ENCODE measurements at regions not wholly inside any gene's neighbourhood (a gene's known extent, or its start where the extent isn't known, plus 50 kb on each side); places are given as distances from the start of the nearest gene placed in this dataset.

DNA sequence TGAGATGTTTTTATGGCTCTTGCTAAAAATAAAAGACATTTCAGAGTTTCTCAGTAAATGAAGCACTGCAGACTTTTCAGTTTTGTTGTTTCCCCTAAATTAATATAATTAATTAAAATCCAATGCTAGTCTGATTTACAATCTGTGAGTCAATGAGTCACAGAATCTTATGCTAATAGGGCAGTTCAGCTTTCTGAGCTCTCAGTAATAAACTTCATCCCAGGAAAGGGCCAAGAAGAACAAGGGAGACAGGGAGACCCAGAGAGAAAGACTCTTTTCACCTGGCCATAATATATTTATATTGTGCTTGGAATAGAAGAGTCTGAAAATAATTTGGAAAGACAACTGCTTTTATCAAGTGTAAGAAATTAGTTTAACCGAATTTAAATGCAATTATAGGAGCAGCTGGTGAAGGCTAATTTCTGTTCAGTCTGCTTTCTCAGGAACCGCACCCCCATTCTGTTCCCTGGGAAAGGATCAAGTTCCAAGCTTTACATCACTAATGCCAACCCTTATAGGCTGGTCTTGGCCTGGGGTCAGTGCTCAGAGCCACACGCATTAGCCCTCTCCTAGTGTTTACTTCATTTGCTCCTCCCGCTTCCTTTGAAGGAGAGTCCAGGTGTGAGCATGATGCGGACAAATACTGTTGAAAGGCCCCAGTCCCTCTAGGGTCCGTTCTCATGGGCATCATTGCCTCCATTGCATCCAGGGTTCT lies 145.6 kb downstream of the ZBTB18 start:
- no peak for DNase-seq (ENCODE audit: low spot score)

GRCh38 chr1:244197851-244198375 lies 146.8 kb downstream of the ZBTB18 start:
- DNase-seq (ENCODE audit: low spot score): no peak

DNA sequence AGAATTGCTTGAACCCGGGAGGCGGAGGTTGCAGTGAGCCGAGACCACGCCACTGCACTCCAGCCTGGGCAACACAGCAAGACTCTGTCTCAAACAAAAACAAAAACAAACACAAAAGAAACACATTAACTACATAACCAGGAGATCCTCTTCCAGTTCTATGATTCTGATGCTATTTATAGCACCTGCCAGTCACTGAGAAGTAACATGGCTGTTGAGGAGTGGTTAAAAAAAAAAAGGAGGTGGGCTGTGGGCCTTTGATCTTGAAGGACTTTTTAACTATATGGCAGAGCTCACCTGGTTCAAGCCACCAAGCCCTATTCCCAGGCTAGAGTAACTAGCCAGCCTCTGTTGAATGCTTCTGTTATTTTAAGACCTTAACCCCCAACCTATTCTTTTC lies 148.8 kb downstream of the ZBTB18 start:
- no peak for DNase-seq (ENCODE audit: low spot score)

DNA sequence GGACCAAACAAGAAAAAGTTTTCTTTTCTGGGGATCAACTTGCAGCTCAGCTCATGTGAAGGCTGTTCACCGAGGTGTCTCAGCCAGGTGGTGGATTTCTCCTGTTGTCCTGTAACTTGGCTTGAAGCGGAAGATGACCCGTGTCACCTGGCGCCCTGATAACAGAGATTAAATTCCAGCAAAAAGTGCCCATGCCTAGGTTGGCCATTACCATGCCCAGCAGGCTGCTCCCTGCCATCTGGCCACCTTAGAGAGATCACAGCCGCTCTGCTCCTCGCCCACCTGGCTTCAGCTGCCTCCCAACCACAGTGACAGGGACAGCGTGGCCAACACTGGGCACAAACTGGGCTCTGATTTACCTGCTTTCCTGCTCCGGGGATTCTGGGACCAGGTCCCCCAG lies 149.5 kb downstream of the ZBTB18 start:
- DNase-seq (ENCODE audit: low spot score): peak; percentile 98

- DNase-seq (ENCODE audit: low spot score): no peak
Observed at GRCh38 chr1:244201750-244202149, 150.7 kb downstream of the ZBTB18 start.

DNA sequence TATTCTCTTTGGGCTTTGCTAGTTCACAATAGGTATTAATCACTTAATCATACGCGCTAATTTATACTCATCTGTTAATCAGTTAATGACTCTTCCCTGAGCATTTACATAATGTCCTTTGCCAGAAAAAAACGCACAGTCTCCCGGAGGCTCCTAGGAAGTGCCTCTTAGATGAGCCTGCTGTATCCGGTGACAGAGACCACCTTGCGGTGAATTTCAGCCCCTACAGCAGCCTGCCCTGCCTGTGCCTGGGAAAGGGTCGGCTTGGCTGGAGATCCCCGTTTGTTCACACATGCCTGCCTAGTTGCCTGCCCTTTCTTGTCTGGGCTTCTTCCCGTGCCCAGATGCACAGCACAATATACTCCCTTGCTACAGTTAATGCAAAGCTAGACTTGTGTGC lies 152.9 kb downstream of the ZBTB18 start:
- DNase-seq (ENCODE audit: low spot score): no peak

- DNase-seq (ENCODE audit: low spot score): no peak
Observed at GRCh38 chr1:244205171-244205570, 154.1 kb downstream of the ZBTB18 start.

DNA sequence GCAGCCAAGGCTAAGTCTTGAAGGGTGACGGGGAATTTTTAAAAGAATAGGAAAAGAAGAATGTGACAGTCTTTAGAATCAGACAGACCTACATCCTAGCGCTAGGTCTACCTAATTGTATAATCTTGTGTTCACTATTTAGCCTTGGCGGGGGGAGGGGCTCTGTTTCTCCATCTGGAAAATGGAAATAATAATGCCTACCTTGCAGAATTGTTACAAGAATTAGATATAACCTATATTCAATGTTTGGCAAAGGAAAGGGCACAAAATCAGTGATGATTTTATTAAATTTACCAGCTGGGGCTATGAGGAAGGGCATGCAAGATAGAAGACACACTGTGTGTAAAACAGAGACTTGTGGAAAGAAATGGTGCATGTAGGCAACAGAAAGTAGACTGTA lies 154.8 kb downstream of the ZBTB18 start:
- no peak for DNase-seq (ENCODE audit: low spot score)

DNA sequence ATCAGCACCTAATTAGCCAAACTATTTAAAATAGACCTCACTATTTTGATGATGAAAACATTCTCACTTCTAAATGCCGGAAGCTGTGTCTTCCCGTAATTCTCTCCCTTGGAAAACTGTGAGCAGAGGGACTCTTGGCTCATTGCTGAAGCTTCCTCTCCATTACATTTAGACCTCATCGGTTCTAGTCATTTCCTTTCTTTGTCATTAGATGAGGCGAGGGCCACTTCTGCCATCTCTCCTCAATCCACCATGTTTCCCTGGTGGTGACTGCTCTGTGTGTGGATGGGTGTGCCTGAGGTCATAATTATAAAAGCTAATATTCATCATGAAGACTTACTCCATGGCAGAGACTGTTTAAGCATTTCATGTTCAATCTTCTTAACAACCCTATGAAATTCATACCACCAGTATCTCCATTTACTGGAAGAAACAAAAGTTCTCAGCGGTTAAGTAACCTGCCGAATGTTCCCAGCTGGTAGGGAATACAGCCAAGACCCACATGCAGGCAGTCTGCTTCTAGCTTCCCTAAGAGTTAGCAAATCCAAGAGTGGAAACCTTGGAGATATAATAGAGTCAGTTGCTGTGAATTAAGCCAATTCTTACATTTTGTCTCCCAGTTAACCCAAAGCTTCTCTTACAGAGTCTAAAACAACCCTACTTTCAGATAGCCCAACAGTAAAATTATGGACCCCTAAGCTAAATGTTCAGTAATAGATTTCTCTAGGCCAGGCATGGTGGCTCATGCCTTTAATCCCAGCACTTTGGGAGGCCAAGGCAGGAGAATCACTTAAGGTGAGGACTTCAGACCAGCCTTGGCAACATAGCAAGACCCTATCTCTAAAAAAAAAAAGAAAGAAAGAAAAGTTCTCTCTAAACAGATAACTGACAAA lies 156.2 kb downstream of the ZBTB18 start:
- DNase-seq (ENCODE audit: low spot score): peak; percentile 80

GRCh38 chr1:244207935-244208244 lies 156.8 kb downstream of the ZBTB18 start:
- DNase-seq (ENCODE audit: low spot score): no peak

DNA sequence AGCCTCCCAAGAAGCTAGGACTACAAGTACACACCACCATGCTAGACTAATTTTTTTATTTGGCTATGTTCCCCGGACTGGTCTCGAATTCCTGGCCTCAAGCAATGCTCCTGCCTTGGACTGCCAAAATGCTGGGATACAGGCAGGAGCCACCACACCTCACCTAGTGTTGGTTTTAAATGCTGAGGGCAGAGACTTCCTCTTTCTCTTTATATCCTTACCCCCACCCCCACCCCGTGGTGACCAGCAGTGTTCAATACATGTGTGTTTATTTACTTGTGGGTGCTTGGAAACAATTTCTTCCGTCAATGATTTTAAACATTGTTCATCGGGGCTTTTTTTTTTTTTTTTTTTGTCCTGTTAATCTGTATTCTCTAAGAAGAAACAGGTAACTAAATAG lies 158.9 kb downstream of the ZBTB18 start:
- DNase-seq (ENCODE audit: low spot score): no peak

GRCh38 chr1:244210884-244211558 lies 159.9 kb downstream of the ZBTB18 start:
- DNase-seq (ENCODE audit: low spot score): peak; percentile 29

- no peak for DNase-seq (ENCODE audit: low spot score)
Observed at GRCh38 chr1:244211559-244211944, 160.5 kb downstream of the ZBTB18 start.

DNA sequence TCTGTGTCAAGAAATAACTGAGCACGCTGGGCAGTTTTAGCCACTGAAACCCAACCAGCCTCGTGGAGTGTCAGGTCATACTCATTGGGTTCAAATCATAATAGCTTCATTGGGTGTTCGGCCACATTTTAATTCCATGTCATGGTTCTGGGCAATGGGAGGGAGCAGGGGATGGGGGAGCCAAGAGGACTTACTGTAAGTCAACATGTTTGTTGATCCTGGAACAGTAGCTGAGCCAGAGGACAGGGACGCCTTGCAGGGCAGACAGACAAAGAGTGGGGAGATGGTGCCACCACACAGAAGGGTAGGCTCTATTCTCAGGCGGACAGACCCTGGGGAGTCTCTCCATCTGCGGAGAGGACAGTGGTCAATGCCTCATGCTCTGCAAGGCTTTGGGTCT lies 161.1 kb downstream of the ZBTB18 start:
- no peak for DNase-seq (ENCODE audit: low spot score)

- no peak for DNase-seq (ENCODE audit: low spot score)
Observed at GRCh38 chr1:244212797-244213475, 161.9 kb downstream of the ZBTB18 start.

- no peak for DNase-seq (ENCODE audit: low spot score)
Observed at GRCh38 chr1:244214009-244214967, 163.2 kb downstream of the ZBTB18 start.

DNA sequence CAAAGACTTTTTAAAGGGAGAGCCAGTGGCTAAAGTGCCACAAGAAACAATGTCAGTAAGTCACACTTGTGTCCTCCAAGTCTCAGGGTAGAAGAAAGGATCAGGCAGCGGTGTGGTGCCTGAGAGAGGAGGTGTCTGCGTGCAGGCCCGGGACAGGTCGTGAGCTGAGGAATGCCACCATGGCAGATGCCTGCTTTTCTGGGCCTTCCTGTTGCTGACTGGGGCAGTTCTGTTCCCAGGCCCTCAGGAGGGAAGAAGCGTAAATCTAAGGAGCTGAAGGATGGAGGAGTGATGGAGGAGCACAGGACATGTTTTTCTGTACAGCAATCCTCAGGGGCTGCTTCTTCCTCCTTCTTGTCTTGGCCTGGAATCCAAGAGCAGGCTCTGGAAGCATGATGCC lies 165.8 kb downstream of the ZBTB18 start:
- no peak for DNase-seq (ENCODE audit: low spot score)

DNA sequence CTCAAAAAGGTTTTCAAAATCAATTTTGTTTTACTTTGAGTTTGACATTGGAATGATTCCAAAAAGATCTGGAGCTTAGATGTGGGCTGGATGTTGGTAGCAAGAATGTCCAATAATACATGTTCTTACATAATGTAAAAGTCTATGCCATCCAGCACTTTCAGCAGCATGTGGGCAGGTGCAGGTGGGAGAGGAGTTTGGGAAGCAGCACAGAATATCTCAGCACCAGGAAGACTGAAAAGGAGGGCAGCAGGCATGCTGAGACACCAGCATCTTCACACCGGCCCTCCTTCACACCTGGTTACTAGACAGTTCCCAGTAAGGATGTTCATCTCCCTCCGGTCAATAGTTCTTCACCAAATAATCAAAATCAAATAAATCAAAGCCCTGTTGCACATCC lies 166.6 kb downstream of the ZBTB18 start:
- DNase-seq (ENCODE audit: low spot score): no peak

GRCh38 chr1:244218220-244218619 lies 167.1 kb downstream of the ZBTB18 start:
- DNase-seq (ENCODE audit: low spot score): no peak

GRCh38 chr1:244219149-244219548 lies 168.1 kb downstream of the ZBTB18 start:
- no peak for DNase-seq (ENCODE audit: low spot score)

DNA sequence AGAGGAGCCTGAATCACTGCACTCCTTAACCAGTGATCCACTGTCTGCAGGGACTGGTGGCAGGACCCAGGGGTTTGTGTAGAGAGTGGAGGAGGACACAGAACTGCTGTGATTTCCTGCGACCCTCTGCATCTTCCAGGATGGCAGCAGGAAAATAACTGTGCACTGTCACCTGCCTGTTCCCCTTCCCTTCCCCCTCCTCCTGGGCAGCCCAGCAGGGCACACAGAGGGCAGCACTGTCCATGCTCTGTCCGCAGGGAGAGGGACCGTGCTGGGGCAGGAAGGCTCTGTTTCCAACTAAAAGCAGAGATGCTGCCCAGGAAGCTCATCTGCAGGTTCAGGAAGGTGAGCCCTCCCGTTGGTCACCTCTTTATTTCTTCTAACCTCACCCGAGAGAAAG lies 168.7 kb downstream of the ZBTB18 start:
- no peak for DNase-seq (ENCODE audit: low spot score)

Data from cerebellar cortex (tissue), 1 donor.